Suprapubic skin (tissue), 3 donors: ENCODE measurements at regions not wholly inside any gene's neighbourhood (a gene's known extent, or its start where the extent isn't known, plus 50 kb on each side); places are given as distances from the start of the nearest gene placed in this dataset.

Experiments used
- EP300 ChIP-seq: sonication (generic); formaldehyde crosslinking; IDR thresholded peaks from one replicate; pipeline ENCODE4 v1.6.1; 2017; ENCODE audit warnings: antibody characterized with exemption
- POLR2A ChIP-seq, 2 donors: fragments of 450-650 bp; IDR thresholded peaks; one replicate each; pipeline ENCODE4 v1.6.1; 2017; ENCODE audit warnings: antibody characterized with exemption in 2 of 2, mild to moderate bottlenecking in 2 of 2, moderate library complexity in 2 of 2
- TF ChIP-seq, protein P1 (sequence below), 2 donors: fragments of 200-600 bp in 1 of 2; fragments of 450-650 bp in 1 of 2; sonication (generic) in 1 of 2; IDR thresholded peaks; one replicate each; pipeline ENCODE4 v1.5.1; 2016 to 2019; ENCODE audit warnings: antibody characterized with exemption in 2 of 2, mild to moderate bottlenecking in 1 of 2, moderate library complexity in 1 of 2

GRCh38 chr9:119934497-119934896 is 565.3 kb upstream of the BRINP1 start:
- TF ChIP-seq EP300 (no peak), POLR2A (IDR thresholded peaks at IDR 0.05) (no peak)
- TF ChIP-seq, protein P1, sequence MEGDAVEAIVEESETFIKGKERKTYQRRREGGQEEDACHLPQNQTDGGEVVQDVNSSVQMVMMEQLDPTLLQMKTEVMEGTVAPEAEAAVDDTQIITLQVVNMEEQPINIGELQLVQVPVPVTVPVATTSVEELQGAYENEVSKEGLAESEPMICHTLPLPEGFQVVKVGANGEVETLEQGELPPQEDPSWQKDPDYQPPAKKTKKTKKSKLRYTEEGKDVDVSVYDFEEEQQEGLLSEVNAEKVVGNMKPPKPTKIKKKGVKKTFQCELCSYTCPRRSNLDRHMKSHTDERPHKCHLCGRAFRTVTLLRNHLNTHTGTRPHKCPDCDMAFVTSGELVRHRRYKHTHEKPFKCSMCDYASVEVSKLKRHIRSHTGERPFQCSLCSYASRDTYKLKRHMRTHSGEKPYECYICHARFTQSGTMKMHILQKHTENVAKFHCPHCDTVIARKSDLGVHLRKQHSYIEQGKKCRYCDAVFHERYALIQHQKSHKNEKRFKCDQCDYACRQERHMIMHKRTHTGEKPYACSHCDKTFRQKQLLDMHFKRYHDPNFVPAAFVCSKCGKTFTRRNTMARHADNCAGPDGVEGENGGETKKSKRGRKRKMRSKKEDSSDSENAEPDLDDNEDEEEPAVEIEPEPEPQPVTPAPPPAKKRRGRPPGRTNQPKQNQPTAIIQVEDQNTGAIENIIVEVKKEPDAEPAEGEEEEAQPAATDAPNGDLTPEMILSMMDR (IDR thresholded peaks at IDR 0.05) = no peak
